Activated naive CD8-positive, alpha-beta T cell treated with anti-CD3 and anti-CD28 coated beads, Interleukin-2, amount 10 ng/mL, durations not matched to agents 7 days and 5 days (primary cell): ENCODE measurements at regions not wholly inside any gene's neighbourhood (a gene's known extent, or its start where the extent isn't known, plus 50 kb on each side); places are given as distances from the start of the nearest gene placed in this dataset.

Source experiments
- ATAC-seq: fragments of 150-1000 bp; cut with Tn5 transposase; one replicate; pipeline ENCODE4 v1.10.0; 2021; ENCODE audit warnings: low read depth, moderate library complexity
- POLR2A ChIA-PET: fragments of 350-600 bp; sonication (Branson Sonifier 250); formaldehyde crosslinking; loops from one replicate; lab custom pipeline; 2021; ENCODE audit warnings: antibody characterized with exemption; lab: Charles Lee
- DNase-seq: peaks from one replicate; pipeline ENCODE4 v3.0.0; 2021
- H3K27ac Mint-ChIP-seq: one replicate; pipeline ENCODE4 v1.8.0; 2022; ENCODE audit warnings: mild to moderate bottlenecking, mixed read lengths
- H3K27me3 Mint-ChIP-seq: one replicate; pipeline ENCODE4 v1.8.0; 2022; ENCODE audit warnings: mild to moderate bottlenecking, moderate library complexity, mixed read lengths
- H3K36me3 Mint-ChIP-seq: one replicate; pipeline ENCODE4 v1.8.0; 2021; ENCODE audit warnings: mild to moderate bottlenecking, mixed read lengths
- H3K4me1 Mint-ChIP-seq: one replicate; pipeline ENCODE4 v1.8.0; 2021; ENCODE audit warnings: mixed read lengths
- H3K4me3 Mint-ChIP-seq: one replicate; pipeline ENCODE4 v1.8.0; 2022; ENCODE audit warnings: mild to moderate bottlenecking, moderate library complexity, mixed read lengths
- H3K9me3 Mint-ChIP-seq: one replicate; pipeline ENCODE4 v1.8.0; 2021; ENCODE audit warnings: mixed read lengths

- Mint-ChIP-seq H3K36me3 (no peaks in the 10 kb centered on the region), H3K4me3 (no peak overlapping the region), H3K9me3 (no peaks in the 10 kb centered on the region), H3K27me3 (peaks cover 8% of the 10 kb centered on the region), H3K4me1 (no peaks in the 10 kb centered on the region), H3K27ac (no peak overlapping the region)
- POLR2A ChIA-PET, result no interaction called here
- ATAC-seq (no peak), DNase-seq (no peak)
These were observed 224.3 kb downstream of the MDFIC start for GRCh38 chr7:115146148-115146547.

GRCh38 chr7:115145512-115145911 is 223.6 kb downstream of the MDFIC start:
- H3K4me3 Mint-ChIP-seq, result no peak overlapping the region
- no peak overlapping the region for H3K27ac Mint-ChIP-seq
- no peak for ATAC-seq
- no peaks in the 10 kb centered on the region for H3K36me3 Mint-ChIP-seq
- H3K27me3 Mint-ChIP-seq, result peaks cover 8% of the 10 kb centered on the region
- no peaks in the 10 kb centered on the region for H3K9me3 Mint-ChIP-seq
- no peak for DNase-seq
- H3K4me1 Mint-ChIP-seq, result no peaks in the 10 kb centered on the region
- POLR2A ChIA-PET, result no interaction called here

DNA sequence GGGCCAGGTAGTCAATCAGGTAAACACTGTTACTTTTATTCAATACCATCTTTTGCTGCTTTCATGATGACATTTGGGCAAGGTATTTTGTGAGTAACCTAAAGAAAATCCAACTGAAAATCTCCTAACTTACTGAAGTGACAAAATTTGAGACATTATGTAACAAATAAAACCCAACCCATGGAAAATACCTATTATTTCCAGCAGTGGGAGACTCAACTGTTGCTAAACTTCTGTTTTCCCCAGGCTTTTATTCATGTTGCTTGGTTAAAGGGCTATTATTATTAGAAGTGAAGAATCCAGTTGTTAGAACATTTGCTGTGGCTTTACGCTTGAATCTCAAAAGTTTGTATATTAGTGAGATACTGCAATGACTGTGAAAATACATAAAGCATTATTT is 215.9 kb downstream of the MDFIC start:
- Mint-ChIP-seq H3K36me3 (peaks cover 4% of the 10 kb centered on the region), H3K4me1 (peaks cover 8% of the 10 kb centered on the region), H3K4me3 (no peak overlapping the region), H3K27me3 (peaks cover 1% of the 10 kb centered on the region), H3K9me3 (peaks cover 4% of the 10 kb centered on the region), H3K27ac (no peak overlapping the region)
- no peak for DNase-seq
- POLR2A ChIA-PET, result no interaction called here
- no peak for ATAC-seq

- no peaks in the 10 kb centered on the region for H3K27me3 Mint-ChIP-seq
- POLR2A ChIA-PET, result no interaction called here
- H3K4me1 Mint-ChIP-seq, result peaks cover 8% of the 10 kb centered on the region
- no peak for ATAC-seq
- H3K27ac Mint-ChIP-seq, result no peak overlapping the region
- H3K9me3 Mint-ChIP-seq, result peaks cover 4% of the 10 kb centered on the region
- H3K36me3 Mint-ChIP-seq, result peaks cover 4% of the 10 kb centered on the region
- H3K4me3 Mint-ChIP-seq, result no peak overlapping the region
- DNase-seq, result no peak
These were observed 215.0 kb downstream of the MDFIC start for GRCh38 chr7:115136796-115137443.

DNA sequence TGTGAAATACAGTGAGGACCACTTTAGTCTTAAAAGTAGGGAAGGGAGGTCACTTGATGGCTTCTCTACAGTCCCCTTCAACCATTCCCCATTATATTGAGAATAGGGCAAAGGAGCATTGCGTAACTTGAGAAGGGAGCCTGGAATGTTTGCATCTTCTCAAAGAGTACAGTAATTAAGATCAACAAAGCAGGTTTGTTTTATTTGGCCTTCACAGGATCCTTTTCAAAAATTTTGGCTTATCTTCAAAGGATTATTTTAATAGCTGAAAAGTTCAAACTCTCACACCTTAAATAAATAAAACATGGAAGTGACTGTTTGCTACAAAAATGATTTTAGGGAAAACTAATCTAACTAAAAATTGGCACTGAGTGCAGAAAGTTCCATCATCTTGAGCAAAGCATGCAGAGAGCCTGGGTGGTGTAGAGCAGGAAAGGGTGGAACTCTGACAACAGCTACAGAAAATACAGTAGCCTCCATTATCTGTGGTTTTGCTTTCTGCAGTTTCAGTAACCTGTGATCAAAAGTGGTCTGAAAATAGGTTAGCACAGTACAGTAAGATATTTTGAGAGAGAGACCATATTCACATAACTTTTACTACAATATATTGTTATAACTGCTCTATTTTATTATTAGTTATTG is 214.0 kb downstream of the MDFIC start:
- H3K4me1 Mint-ChIP-seq, result peaks cover 8% of the 10 kb centered on the region
- ATAC-seq (peak; percentile 52), DNase-seq (no peak)
- no peak overlapping the region for H3K4me3 Mint-ChIP-seq
- POLR2A ChIA-PET, result no interaction called here
- H3K27ac Mint-ChIP-seq, result no peak overlapping the region
- peaks cover 4% of the 10 kb centered on the region for H3K36me3 Mint-ChIP-seq
- H3K9me3 Mint-ChIP-seq, result peaks cover 4% of the 10 kb centered on the region
- H3K27me3 Mint-ChIP-seq, result no peaks in the 10 kb centered on the region

DNA sequence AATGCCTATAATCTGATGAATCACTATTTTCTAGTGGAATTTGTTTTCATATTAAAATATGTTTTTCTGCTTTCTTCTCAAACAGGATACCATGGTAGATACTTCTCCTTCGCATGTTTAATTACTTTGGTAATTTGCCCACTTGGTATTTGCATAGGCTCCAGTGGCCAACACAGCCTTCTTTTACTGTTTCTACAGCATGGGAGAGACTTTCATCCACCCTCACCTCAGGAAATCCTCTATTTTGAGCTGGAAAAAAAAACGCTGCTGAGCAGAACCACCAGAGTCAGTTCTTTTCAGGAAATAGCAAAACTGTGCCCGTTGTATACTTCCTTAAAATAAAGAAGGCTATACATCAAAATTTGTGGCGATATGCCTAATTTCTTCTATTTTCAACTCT is 213.3 kb downstream of the MDFIC start:
- POLR2A ChIA-PET, result no interaction called here
- no peak for ATAC-seq
- Mint-ChIP-seq H3K4me1 (peaks cover 8% of the 10 kb centered on the region), H3K36me3 (peaks cover 4% of the 10 kb centered on the region), H3K27me3 (no peaks in the 10 kb centered on the region), H3K27ac (no peak overlapping the region), H3K4me3 (no peak overlapping the region), H3K9me3 (peaks cover 7% of the 10 kb centered on the region)
- no peak for DNase-seq

DNA sequence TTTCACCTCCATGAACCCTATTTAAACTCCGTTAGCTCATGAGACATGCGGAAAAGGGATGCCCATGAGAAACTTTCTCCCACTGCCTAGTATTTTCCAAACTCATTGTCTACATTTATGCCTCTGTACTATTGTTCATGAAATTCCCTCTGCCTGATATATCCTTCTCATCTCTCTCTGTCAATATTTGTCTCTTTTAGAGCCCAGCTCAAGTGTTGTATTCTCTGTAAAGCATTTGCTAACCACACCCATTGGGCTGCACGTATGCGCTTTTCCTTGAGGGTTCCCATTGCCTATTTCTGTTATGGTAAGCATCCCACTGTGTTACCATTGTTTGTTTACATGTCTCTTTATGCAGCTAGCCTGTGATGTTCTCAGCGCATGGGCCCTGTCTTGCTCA is 211.4 kb downstream of the MDFIC start:
- Mint-ChIP-seq H3K9me3 (peaks cover 7% of the 10 kb centered on the region), H3K4me1 (peaks cover 8% of the 10 kb centered on the region), H3K4me3 (no peak overlapping the region), H3K36me3 (peaks cover 4% of the 10 kb centered on the region), H3K27me3 (peaks cover 3% of the 10 kb centered on the region), H3K27ac (no peak overlapping the region)
- no peak for ATAC-seq
- POLR2A ChIA-PET, result no interaction called here
- no peak for DNase-seq

GRCh38 chr7:115132096-115132495 is 210.2 kb downstream of the MDFIC start:
- Mint-ChIP-seq H3K4me1 (peaks cover 8% of the 10 kb centered on the region), H3K36me3 (peaks cover 4% of the 10 kb centered on the region)

DNA sequence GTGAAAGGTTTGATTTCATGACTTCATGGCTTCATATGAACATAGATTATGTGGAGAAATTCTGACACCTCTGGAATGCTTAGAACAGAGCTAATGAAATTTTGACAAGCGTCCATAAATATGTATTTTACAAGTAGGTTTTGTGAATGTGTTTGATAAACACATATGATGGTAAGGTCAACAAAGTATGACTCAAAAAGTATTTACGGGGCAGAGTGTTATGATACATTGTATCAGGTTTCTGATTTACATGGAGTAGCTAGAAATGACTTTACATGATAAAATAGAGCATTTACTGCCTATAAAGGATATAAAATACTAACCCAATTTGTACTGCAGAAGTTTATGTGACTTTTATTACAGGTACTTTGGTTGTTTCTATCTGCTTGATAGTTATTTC is 206.3 kb downstream of the MDFIC start:
- Mint-ChIP-seq H3K9me3 (peaks cover 4% of the 10 kb centered on the region), H3K27ac (no peak overlapping the region), H3K36me3 (peaks cover 1% of the 10 kb centered on the region), H3K27me3 (peaks cover 3% of the 10 kb centered on the region), H3K4me1 (peaks cover 1% of the 10 kb centered on the region), H3K4me3 (no peak overlapping the region)
- POLR2A ChIA-PET, result no interaction called here
- ATAC-seq, result no peak
- DNase-seq, result no peak

More at GRCh38 chr7:115132096-115132495, 210.2 kb downstream of the MDFIC start:
- ATAC-seq, result no peak
- H3K9me3 Mint-ChIP-seq, result peaks cover 7% of the 10 kb centered on the region
- H3K4me3 Mint-ChIP-seq, result no peak overlapping the region
- H3K27me3 Mint-ChIP-seq, result peaks cover 3% of the 10 kb centered on the region
- no peak for DNase-seq
- POLR2A ChIA-PET, result no interaction called here
- no peak overlapping the region for H3K27ac Mint-ChIP-seq

GRCh38 chr7:115127399-115128021 is 205.6 kb downstream of the MDFIC start:
- H3K9me3 Mint-ChIP-seq, result peaks cover 3% of the 10 kb centered on the region
- H3K27ac Mint-ChIP-seq, result no peak overlapping the region
- DNase-seq (no peak), ATAC-seq (no peak)
- no peak overlapping the region for H3K4me3 Mint-ChIP-seq
- no peaks in the 10 kb centered on the region for H3K4me1 Mint-ChIP-seq
- peaks cover 3% of the 10 kb centered on the region for H3K27me3 Mint-ChIP-seq
- H3K36me3 Mint-ChIP-seq, result no peaks in the 10 kb centered on the region
- POLR2A ChIA-PET, result no interaction called here

- H3K4me3 Mint-ChIP-seq, result no peak overlapping the region
- ATAC-seq, result no peak
- peaks cover 2% of the 10 kb centered on the region for H3K9me3 Mint-ChIP-seq
- POLR2A ChIA-PET, result no interaction called here
- no peak for DNase-seq
- H3K36me3 Mint-ChIP-seq, result no peaks in the 10 kb centered on the region
- H3K27ac Mint-ChIP-seq, result no peak overlapping the region
- H3K4me1 Mint-ChIP-seq, result no peaks in the 10 kb centered on the region
- peaks cover 3% of the 10 kb centered on the region for H3K27me3 Mint-ChIP-seq
These were observed 203.9 kb downstream of the MDFIC start for GRCh38 chr7:115125750-115126149.

DNA sequence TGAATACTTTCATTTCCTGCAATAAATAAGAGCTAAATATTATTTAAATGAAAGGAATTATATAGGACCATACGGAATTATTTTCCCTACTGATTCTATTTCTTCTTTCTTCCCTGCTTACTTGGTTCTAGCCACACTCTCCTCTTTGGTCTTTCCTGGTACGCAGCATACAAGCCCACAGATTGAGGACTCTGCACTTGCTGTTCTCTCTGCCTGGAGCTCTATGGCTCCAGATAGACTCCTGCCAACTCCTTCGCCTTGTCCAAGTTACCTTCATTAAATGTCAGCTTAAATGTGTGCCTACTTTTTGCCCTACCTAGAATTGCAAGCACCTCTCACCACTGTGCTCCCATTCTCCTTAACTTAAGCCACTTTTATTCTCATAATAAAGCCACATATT is 203.4 kb downstream of the MDFIC start:
- POLR2A ChIA-PET, result no interaction called here
- H3K27ac Mint-ChIP-seq, result no peak overlapping the region
- ATAC-seq (no peak), DNase-seq (no peak)
- H3K9me3 Mint-ChIP-seq, result no peaks in the 10 kb centered on the region
- H3K4me3 Mint-ChIP-seq, result no peak overlapping the region
- no peaks in the 10 kb centered on the region for H3K36me3 Mint-ChIP-seq
- peaks cover 3% of the 10 kb centered on the region for H3K27me3 Mint-ChIP-seq
- no peaks in the 10 kb centered on the region for H3K4me1 Mint-ChIP-seq

DNA sequence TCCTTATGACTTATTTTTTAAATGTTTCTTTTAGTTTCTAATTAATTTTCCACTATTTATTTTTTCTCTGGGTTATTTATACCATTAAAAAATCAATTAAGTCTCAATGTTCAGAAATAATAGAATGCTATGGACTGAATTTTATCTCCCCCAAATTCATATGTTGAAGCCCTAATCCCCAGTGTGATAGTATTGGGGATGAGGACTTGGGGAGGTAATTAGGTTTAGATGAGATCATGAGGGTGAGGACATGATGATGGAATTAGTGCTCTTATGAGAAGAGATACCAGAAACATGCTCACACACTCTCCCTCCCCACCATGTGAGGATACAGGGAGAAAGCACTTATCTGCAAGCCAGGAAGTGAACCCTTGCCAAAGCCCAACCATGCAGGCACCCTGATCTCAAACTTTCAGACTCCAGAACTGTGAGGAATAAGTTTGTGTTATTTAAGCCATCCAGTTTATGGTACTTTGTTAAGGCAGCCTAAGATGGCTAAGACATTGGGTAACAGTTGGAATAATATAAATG is 202.6 kb downstream of the MDFIC start:
- POLR2A ChIA-PET, result no interaction called here
- DNase-seq (no peak), ATAC-seq (no peak)
- H3K9me3 Mint-ChIP-seq, result no peaks in the 10 kb centered on the region
- no peaks in the 10 kb centered on the region for H3K36me3 Mint-ChIP-seq
- no peaks in the 10 kb centered on the region for H3K4me1 Mint-ChIP-seq
- no peak overlapping the region for H3K4me3 Mint-ChIP-seq
- no peak overlapping the region for H3K27ac Mint-ChIP-seq
- H3K27me3 Mint-ChIP-seq, result peaks cover 3% of the 10 kb centered on the region

DNA sequence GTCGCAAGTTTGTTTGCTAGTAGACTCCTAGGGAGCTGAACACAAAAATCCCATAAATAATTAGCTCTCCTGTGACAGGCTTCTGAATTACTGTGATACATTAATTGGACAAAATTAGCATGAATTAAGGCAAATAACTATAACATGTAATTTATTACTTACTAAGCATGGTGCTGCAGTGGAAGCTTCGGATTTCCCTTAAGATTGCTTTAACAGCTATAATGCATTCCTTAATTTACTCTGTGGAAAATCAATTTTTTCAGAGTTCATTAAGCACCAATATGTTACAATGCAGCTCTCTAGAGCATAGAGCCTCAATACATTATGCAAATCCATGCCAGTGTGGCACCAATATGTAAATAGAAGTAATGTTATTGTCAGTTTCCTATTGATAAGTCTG is 201.5 kb downstream of the MDFIC start:
- ATAC-seq (no peak), DNase-seq (no peak)
- Mint-ChIP-seq H3K27me3 (peaks cover 1% of the 10 kb centered on the region), H3K36me3 (no peaks in the 10 kb centered on the region), H3K4me1 (no peaks in the 10 kb centered on the region), H3K27ac (no peak overlapping the region), H3K4me3 (no peak overlapping the region), H3K9me3 (no peaks in the 10 kb centered on the region)
- POLR2A ChIA-PET, result no interaction called here
